Erythroblast (primary cell): ENCODE measurements at regions not wholly inside any gene's neighbourhood (a gene's known extent, or its start where the extent isn't known, plus 50 kb on each side); places are given as distances from the start of the nearest gene placed in this dataset.

Experiments
- GATA1 ChIP-seq: IDR thresholded peaks from 2 replicates; pipeline ENCODE4 v1.6.1; 2011; ENCODE audit warnings: low read depth, mild to moderate bottlenecking, control low read depth, low read length, moderate library complexity
- POLR2A ChIP-seq: IDR thresholded peaks from 2 replicates; pipeline ENCODE4 v1.6.1; 2011; ENCODE audit warnings: mild to moderate bottlenecking, low read length

GRCh38 chr3:150235799-150236198 lies 172.3 kb upstream of the TSC22D2 start:
- no peak for TF ChIP-seq POLR2A
- no peak for TF ChIP-seq GATA1
